ENCODE measurements at regions not wholly inside any gene's neighbourhood (a gene's known extent, or its start where the extent isn't known, plus 50 kb on each side); places are given as distances from the start of the nearest gene placed in this dataset.

DNA sequence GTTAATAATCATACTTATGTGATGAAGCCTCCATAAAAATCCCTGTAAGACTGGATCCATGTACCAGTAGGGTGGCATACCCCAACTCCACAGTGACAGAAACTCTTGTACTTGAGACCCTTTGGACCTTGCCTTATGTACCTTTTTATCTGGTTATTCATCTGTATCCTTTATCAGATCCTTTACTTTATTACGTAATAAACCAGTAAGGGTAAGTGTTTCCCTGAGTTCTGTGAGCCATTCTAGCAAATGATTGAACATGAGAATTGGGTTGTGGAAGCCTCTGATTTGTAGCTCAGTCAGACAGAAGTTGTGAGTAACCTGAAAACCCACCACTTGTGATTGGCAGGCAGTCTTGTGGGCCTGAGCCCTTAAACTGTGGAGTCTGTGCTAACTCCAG, 229.7 kb downstream of the FOXA2 start:
- TF ChIP-seq, protein P1, sequence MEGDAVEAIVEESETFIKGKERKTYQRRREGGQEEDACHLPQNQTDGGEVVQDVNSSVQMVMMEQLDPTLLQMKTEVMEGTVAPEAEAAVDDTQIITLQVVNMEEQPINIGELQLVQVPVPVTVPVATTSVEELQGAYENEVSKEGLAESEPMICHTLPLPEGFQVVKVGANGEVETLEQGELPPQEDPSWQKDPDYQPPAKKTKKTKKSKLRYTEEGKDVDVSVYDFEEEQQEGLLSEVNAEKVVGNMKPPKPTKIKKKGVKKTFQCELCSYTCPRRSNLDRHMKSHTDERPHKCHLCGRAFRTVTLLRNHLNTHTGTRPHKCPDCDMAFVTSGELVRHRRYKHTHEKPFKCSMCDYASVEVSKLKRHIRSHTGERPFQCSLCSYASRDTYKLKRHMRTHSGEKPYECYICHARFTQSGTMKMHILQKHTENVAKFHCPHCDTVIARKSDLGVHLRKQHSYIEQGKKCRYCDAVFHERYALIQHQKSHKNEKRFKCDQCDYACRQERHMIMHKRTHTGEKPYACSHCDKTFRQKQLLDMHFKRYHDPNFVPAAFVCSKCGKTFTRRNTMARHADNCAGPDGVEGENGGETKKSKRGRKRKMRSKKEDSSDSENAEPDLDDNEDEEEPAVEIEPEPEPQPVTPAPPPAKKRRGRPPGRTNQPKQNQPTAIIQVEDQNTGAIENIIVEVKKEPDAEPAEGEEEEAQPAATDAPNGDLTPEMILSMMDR (conservative IDR thresholded peaks at IDR 0.05): no peak
- TF ChIP-seq EZH2 (IDR thresholded peaks at IDR 0.05; ENCODE audit: low read depth): no peak
